K562 (cell line): ENCODE measurements at regions not wholly inside any gene's neighbourhood (a gene's known extent, or its start where the extent isn't known, plus 50 kb on each side); places are given as distances from the start of the nearest gene placed in this dataset.

Experiments
- CCNT2 ChIP-seq: IDR thresholded peaks from 2 replicates; pipeline ENCODE4 v1.6.1; 2011; ENCODE audit warnings: borderline replicate concordance, low read depth, mild to moderate bottlenecking, moderate library complexity, mixed read lengths, low read length; ENCODE audit not compliant: insufficient read length; ENCODE audit errors: extremely low read depth
- EGR1 ChIP-seq: fragments of 450-650 bp; conservative IDR thresholded peaks from 2 replicates; pipeline ENCODE4 v1.6.1; 2017; ENCODE audit warnings: mild to moderate bottlenecking
- TF ChIP-seq, protein P1 (sequence below): fragments of 200-800 bp; sonication (Bioruptor generic); IDR thresholded peaks from 2 replicates; pipeline ENCODE4 v1.6.1; 2016; ENCODE audit warnings: missing genetic modification characterization, missing compliant biosample characterization
- TF ChIP-seq, protein P2 (sequence below): sonication (generic); formaldehyde crosslinking; IDR thresholded peaks from 2 replicates; pipeline ENCODE4 v1.8.1; 2023; ENCODE audit warnings: mild to moderate bottlenecking, missing genetic modification reagents, moderate library complexity
- TF ChIP-seq, protein P3 (sequence below), 2 experiments: fragments of 450-650 bp; IDR thresholded peaks; 2 replicates each; pipeline ENCODE4 v1.6.1; 2016

DNA sequence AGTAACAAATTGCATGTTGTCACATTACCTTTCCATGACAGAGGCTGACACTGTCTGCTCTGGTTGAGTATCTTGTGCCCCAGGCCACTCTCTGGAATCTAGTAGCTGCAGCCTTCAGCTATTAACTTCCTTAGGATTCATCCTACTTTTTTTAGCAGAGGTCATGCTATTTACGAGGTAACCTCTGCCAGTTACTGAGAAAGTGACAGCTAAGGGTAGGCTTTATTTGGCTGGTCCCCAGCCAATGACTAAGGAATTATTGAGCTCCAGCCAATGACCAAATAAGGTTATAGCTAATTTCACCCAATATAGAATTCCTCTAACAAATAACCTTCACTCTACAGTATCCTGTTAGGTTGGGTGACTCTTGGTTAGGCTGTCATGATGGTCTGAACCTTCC is 1361.7 kb downstream of the XPNPEP1 start (continued):
- TF ChIP-seq, protein P1, sequence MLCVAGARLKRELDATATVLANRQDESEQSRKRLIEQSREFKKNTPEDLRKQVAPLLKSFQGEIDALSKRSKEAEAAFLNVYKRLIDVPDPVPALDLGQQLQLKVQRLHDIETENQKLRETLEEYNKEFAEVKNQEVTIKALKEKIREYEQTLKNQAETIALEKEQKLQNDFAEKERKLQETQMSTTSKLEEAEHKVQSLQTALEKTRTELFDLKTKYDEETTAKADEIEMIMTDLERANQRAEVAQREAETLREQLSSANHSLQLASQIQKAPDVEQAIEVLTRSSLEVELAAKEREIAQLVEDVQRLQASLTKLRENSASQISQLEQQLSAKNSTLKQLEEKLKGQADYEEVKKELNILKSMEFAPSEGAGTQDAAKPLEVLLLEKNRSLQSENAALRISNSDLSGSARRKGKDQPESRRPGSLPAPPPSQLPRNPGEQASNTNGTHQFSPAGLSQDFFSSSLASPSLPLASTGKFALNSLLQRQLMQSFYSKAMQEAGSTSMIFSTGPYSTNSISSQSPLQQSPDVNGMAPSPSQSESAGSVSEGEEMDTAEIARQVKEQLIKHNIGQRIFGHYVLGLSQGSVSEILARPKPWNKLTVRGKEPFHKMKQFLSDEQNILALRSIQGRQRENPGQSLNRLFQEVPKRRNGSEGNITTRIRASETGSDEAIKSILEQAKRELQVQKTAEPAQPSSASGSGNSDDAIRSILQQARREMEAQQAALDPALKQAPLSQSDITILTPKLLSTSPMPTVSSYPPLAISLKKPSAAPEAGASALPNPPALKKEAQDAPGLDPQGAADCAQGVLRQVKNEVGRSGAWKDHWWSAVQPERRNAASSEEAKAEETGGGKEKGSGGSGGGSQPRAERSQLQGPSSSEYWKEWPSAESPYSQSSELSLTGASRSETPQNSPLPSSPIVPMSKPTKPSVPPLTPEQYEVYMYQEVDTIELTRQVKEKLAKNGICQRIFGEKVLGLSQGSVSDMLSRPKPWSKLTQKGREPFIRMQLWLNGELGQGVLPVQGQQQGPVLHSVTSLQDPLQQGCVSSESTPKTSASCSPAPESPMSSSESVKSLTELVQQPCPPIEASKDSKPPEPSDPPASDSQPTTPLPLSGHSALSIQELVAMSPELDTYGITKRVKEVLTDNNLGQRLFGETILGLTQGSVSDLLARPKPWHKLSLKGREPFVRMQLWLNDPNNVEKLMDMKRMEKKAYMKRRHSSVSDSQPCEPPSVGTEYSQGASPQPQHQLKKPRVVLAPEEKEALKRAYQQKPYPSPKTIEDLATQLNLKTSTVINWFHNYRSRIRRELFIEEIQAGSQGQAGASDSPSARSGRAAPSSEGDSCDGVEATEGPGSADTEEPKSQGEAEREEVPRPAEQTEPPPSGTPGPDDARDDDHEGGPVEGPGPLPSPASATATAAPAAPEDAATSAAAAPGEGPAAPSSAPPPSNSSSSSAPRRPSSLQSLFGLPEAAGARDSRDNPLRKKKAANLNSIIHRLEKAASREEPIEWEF (CRISPR knock-in tag) = no peak
- TF ChIP-seq, protein P2, sequence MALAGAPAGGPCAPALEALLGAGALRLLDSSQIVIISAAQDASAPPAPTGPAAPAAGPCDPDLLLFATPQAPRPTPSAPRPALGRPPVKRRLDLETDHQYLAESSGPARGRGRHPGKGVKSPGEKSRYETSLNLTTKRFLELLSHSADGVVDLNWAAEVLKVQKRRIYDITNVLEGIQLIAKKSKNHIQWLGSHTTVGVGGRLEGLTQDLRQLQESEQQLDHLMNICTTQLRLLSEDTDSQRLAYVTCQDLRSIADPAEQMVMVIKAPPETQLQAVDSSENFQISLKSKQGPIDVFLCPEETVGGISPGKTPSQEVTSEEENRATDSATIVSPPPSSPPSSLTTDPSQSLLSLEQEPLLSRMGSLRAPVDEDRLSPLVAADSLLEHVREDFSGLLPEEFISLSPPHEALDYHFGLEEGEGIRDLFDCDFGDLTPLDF = no peak
- TF ChIP-seq EGR1 (no peak), CCNT2 (no peak)
- TF ChIP-seq, protein P3, sequence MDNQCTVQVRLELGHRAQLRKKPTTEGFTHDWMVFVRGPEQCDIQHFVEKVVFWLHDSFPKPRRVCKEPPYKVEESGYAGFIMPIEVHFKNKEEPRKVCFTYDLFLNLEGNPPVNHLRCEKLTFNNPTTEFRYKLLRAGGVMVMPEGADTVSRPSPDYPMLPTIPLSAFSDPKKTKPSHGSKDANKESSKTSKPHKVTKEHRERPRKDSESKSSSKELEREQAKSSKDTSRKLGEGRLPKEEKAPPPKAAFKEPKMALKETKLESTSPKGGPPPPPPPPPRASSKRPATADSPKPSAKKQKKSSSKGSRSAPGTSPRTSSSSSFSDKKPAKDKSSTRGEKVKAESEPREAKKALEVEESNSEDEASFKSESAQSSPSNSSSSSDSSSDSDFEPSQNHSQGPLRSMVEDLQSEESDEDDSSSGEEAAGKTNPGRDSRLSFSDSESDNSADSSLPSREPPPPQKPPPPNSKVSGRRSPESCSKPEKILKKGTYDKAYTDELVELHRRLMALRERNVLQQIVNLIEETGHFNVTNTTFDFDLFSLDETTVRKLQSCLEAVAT (IDR thresholded peaks at IDR 0.05) = no peak
- TF ChIP-seq, all 486 proteins: peak for 0
